Psoas muscle (tissue), 7 donors: ENCODE measurements at regions not wholly inside any gene's neighbourhood (a gene's known extent, or its start where the extent isn't known, plus 50 kb on each side); places are given as distances from the start of the nearest gene placed in this dataset.
A peak's percentile ranks its signal among the peaks of the same experiment; 100 is the strongest.

Source experiments
- ATAC-seq, 4 donors: fragments of 200-7000 bp; cut with Tn5 transposase; one replicate each; pipeline ENCODE4 v1.9.1; 2020; ENCODE audit warnings: moderate library complexity in 3 of 4, mild to moderate bottlenecking in 2 of 4
- DNase-seq, 2 donors: peaks; one replicate each; pipeline ENCODE4 v3.0.0-alpha.2; 2020
- H3K27ac ChIP-seq: fragments of 200-600 bp; one replicate; pipeline ENCODE4 v1.8.0; 2022
- H3K27me3 ChIP-seq, 3 donors: fragments of 200-600 bp in 1 of 3; one replicate each; pipeline versions ENCODE4 v1.6.1 to v1.8.0; 2013 to 2022; ENCODE audit warnings: low read length in 2 of 3, mild to moderate bottlenecking in 2 of 3, moderate library complexity in 1 of 3; ENCODE audit not compliant: insufficient read depth in 3 of 3
- H3K36me3 ChIP-seq, 2 donors: fragments of 200-600 bp in 1 of 2; one replicate each; pipeline versions ENCODE4 v1.6.1 to v1.8.0; 2013 to 2022; ENCODE audit warnings: low read depth in 1 of 2, mild to moderate bottlenecking in 1 of 2, moderate library complexity in 1 of 2; ENCODE audit not compliant: insufficient read depth in 1 of 2
- H3K4me1 ChIP-seq: fragments of 200-600 bp; one replicate; pipeline ENCODE4 v1.8.0; 2022
- H3K4me3 ChIP-seq: fragments of 200-600 bp; one replicate; pipeline ENCODE4 v1.8.0; 2022; ENCODE audit warnings: mild to moderate bottlenecking
- H3K9me3 ChIP-seq: fragments of 200-600 bp; one replicate; pipeline ENCODE4 v1.8.0; 2022
- CTCF ChIP-seq: fragments of 200-600 bp; IDR thresholded peaks from one replicate; pipeline ENCODE4 v1.8.0; 2022; ENCODE audit warnings: antibody characterized with exemption
- WGBS, 3 donors: extraction: QIAGEN DNeasy Blood & Tissue Kit; methylation state at CpG; one replicate each; pipeline versions ENCODE4 v1.1.6 to v1.1.7; 2013; 5-methylcytosine and 5-hydroxymethylcytosine counted together
- intact Hi-C, 2 donors: fragments of 100-400 bp; cut with DNase I; formaldehyde crosslinking; loops; one replicate each; pipeline versions ENCODE4 v1.11.0 to v1.14.2; 2022
- donor health status: healthy with polysubstance abuse.
- donor health status: DM: no; HTN: no; CAD: no; lungs with moderate emphysema.
- donor health status: Bipolar disorder and iron deficiency.
- donor health status: healthy.
- donor health status: DM: yes; HTN: yes; CAD: no.
- donor health status: DM: no; HTN: no; CAD: no.
- donor health status: DM: yes; HTN: yes; CAD: no.

- Histone ChIP-seq H3K4me1 (peaks cover 67% of the 10 kb centered on the region), H3K9me3 (no peaks in the 10 kb centered on the region), H3K27me3 (no peaks in the 10 kb centered on the region), H3K27ac (peak overlapping the region; percentile 12), H3K36me3 (no peaks in the 10 kb centered on the region), H3K4me3 (no peak overlapping the region)
- DNase-seq (no peak), ATAC-seq (no peak)
- intact Hi-C loops: no loop called here
- WGBS, 3 donors: 83 to 90% (median 89%) methylated on average over 17 of the region's 17 CpGs
- TF ChIP-seq CTCF: no peak
Measured at GRCh38 chr16:85200471-85201278, 88.4 kb upstream of the CIBAR2 start.

- H3K36me3 ChIP-seq: no peaks in the 10 kb centered on the region
- TF ChIP-seq CTCF: no peak
- H3K9me3 ChIP-seq: no peaks in the 10 kb centered on the region
- no peak overlapping the region for H3K4me3 ChIP-seq
- DNase-seq (no peak), ATAC-seq (no peak)
- H3K4me1 ChIP-seq: peaks cover 67% of the 10 kb centered on the region
- peak overlapping the region; percentile 74 for H3K27ac ChIP-seq
- 81 to 92% (median 81%) methylated on average over 8 of the region's 8 CpGs for WGBS, 3 donors
- intact Hi-C loops: no loop called here
- no peaks in the 10 kb centered on the region for H3K27me3 ChIP-seq
Measured at GRCh38 chr16:85201574-85201973, 89.3 kb upstream of the CIBAR2 start.

- Histone ChIP-seq H3K4me1 (peaks cover 67% of the 10 kb centered on the region), H3K9me3 (no peaks in the 10 kb centered on the region), H3K4me3 (no peak overlapping the region), H3K36me3 (no peaks in the 10 kb centered on the region), H3K27me3 (no peaks in the 10 kb centered on the region), H3K27ac (peak overlapping the region; percentile 74)
- no peak for TF ChIP-seq CTCF
- ATAC-seq: no peak
- WGBS, 3 donors: 60 to 73% (median 61%) methylated on average over 13 to 14 of the region's 14 CpGs
- DNase-seq: no peak
- intact Hi-C loops: no loop called here
Measured at GRCh38 chr16:85202051-85202601, 89.9 kb upstream of the CIBAR2 start.

GRCh38 chr16:85202631-85203461 is 90.6 kb upstream of the CIBAR2 start:
- intact Hi-C loops: no loop called here
- 30 to 43% (median 31%) methylated on average over 19 to 21 of the region's 21 CpGs for WGBS, 3 donors
- no peaks in the 10 kb centered on the region for H3K9me3 ChIP-seq
- no peaks in the 10 kb centered on the region for H3K27me3 ChIP-seq
- no peak for TF ChIP-seq CTCF
- peaks cover 65% of the 10 kb centered on the region for H3K4me1 ChIP-seq
- H3K4me3 ChIP-seq: no peak overlapping the region
- peak; percentile 72 to 79 (median 76) for ATAC-seq
- peak overlapping the region; percentile 74 for H3K27ac ChIP-seq
- peak; percentile 88 to 92 for DNase-seq
- no peaks in the 10 kb centered on the region for H3K36me3 ChIP-seq
